ENCODE measurements at regions not wholly inside any gene's neighbourhood (a gene's known extent, or its start where the extent isn't known, plus 50 kb on each side); places are given as distances from the start of the nearest gene placed in this dataset.

DNA sequence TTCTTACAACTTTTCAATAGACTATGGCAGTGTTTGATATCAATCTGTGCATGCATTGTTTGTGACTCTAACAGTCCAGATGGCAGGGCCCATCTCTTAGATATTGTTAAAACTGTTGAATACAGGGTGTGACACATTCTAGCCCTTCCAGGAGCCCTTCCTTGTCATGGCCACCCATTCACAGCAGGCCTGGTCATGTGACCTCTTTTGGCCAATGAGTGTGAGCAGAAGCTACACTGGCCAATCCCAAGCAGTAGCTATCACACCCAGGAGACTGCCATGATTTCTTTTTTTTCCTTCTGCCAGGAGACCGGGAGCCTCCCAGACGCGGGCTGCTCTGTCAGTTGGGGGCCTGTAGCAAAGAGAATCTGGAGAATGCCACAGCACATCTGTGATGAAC lies 655.4 kb upstream of the MKI67 start:
- Histone ChIP-seq H3K27ac (ENCODE audit: low read depth in 2 of 2, low read length in 1 of 2) (no peak overlapping the region), H3F3A (replicated peaks; ENCODE audit: insufficient read depth) (no peaks in the 10 kb centered on the region), H4K20me1 (ENCODE audit: insufficient read depth) (no peaks in the 10 kb centered on the region), H3K9ac (no peak overlapping the region), H3K4me2 (no peak overlapping the region), H3K4me1 (ENCODE audit: control insufficient read depth in 1 of 2, insufficient read depth in 2 of 2, low read depth in 1 of 2, low read length in 1 of 2) (no peaks in the 10 kb centered on the region), H3K79me2 (ENCODE audit: insufficient read depth) (no peaks in the 10 kb centered on the region), H3K9me2 (no peaks in the 10 kb centered on the region), H2AFZ (ENCODE audit: low read depth) (no peak overlapping the region), H3K27me3 (ENCODE audit: insufficient read depth) (no peaks in the 10 kb centered on the region), H3K9me3 (peaks cover 10% of the 10 kb centered on the region), H3K4me3 (ENCODE audit: low read depth in 2 of 2, low read length in 1 of 2) (no peak overlapping the region), H3K36me3 (replicated peaks in 1 of 2; ENCODE audit: control insufficient read depth in 1 of 2, insufficient read depth in 2 of 2, low read length in 1 of 2) (no peaks in the 10 kb centered on the region)
- DNase-seq, result no peak
- WGBS (ENCODE audit: low lambda C conversion rate), result 38% methylated on average over 3 of the region's 3 CpGs
- ChIA-PET CTCF (no interaction called here), POLR2A (no interaction called here)
- TF ChIP-seq YY1 (IDR thresholded peaks at IDR 0.05; ENCODE audit: low read depth) (no peak), IRF3 (IDR thresholded peaks at IDR 0.05; ENCODE audit: low read depth, low read length) (no peak), MXI1 (IDR thresholded peaks at IDR 0.05; ENCODE audit: low read depth, low read length) (no peak), SMC3 (IDR thresholded peaks at IDR 0.05; ENCODE audit: low read depth, low read length) (no peak), TEAD4 (IDR thresholded peaks at IDR 0.05; ENCODE audit: borderline replicate concordance, insufficient read depth) (no peak)
- TF ChIP-seq, protein P1, sequence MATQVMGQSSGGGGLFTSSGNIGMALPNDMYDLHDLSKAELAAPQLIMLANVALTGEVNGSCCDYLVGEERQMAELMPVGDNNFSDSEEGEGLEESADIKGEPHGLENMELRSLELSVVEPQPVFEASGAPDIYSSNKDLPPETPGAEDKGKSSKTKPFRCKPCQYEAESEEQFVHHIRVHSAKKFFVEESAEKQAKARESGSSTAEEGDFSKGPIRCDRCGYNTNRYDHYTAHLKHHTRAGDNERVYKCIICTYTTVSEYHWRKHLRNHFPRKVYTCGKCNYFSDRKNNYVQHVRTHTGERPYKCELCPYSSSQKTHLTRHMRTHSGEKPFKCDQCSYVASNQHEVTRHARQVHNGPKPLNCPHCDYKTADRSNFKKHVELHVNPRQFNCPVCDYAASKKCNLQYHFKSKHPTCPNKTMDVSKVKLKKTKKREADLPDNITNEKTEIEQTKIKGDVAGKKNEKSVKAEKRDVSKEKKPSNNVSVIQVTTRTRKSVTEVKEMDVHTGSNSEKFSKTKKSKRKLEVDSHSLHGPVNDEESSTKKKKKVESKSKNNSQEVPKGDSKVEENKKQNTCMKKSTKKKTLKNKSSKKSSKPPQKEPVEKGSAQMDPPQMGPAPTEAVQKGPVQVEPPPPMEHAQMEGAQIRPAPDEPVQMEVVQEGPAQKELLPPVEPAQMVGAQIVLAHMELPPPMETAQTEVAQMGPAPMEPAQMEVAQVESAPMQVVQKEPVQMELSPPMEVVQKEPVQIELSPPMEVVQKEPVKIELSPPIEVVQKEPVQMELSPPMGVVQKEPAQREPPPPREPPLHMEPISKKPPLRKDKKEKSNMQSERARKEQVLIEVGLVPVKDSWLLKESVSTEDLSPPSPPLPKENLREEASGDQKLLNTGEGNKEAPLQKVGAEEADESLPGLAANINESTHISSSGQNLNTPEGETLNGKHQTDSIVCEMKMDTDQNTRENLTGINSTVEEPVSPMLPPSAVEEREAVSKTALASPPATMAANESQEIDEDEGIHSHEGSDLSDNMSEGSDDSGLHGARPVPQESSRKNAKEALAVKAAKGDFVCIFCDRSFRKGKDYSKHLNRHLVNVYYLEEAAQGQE (IDR thresholded peaks at IDR 0.05; ENCODE audit: low read depth, low read length), result no peak
- TF ChIP-seq, protein P2, sequence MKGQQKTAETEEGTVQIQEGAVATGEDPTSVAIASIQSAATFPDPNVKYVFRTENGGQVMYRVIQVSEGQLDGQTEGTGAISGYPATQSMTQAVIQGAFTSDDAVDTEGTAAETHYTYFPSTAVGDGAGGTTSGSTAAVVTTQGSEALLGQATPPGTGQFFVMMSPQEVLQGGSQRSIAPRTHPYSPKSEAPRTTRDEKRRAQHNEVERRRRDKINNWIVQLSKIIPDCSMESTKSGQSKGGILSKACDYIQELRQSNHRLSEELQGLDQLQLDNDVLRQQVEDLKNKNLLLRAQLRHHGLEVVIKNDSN (IDR thresholded peaks at IDR 0.05; ENCODE audit: borderline replicate concordance, low read depth), result no peak
- TF ChIP-seq, protein P3, sequence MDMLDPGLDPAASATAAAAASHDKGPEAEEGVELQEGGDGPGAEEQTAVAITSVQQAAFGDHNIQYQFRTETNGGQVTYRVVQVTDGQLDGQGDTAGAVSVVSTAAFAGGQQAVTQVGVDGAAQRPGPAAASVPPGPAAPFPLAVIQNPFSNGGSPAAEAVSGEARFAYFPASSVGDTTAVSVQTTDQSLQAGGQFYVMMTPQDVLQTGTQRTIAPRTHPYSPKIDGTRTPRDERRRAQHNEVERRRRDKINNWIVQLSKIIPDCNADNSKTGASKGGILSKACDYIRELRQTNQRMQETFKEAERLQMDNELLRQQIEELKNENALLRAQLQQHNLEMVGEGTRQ (IDR thresholded peaks at IDR 0.05; ENCODE audit: borderline replicate concordance, low read depth, low read length), result no peak

DNA sequence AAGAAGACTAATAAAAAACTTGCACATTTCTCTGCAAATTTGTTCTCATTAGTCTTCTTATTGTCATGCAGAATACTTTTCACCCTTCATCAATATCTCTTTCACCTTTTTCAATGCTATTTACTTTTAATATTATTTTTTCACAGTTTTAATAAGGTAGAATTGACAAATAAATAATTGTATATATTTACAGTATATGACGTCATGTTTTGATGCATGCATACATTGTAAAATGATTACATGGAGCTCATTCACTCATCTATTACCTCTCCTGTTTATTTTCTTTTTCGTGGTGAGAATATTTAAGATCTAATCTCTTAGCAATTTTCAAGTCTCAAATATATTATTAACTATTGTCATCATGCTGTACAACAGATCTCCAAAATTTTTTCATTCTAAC lies 658.2 kb upstream of the MKI67 start:
- no peaks in the 10 kb centered on the region for H3K9me2 ChIP-seq
- no peak overlapping the region for H3K4me2 ChIP-seq
- no peaks in the 10 kb centered on the region for H3K27me3 ChIP-seq (ENCODE audit: insufficient read depth)
- H3K9ac ChIP-seq, result no peak overlapping the region
- CTCF ChIA-PET, result no interaction called here
- no peaks in the 10 kb centered on the region for H4K20me1 ChIP-seq (ENCODE audit: insufficient read depth)
- H3K36me3 ChIP-seq (replicated peaks in 1 of 2; ENCODE audit: control insufficient read depth in 1 of 2, insufficient read depth in 2 of 2, low read length in 1 of 2), result no peaks in the 10 kb centered on the region
- H3K9me3 ChIP-seq, result peaks cover 10% of the 10 kb centered on the region
- no peak overlapping the region for H3K4me3 ChIP-seq (ENCODE audit: low read depth in 2 of 2, low read length in 1 of 2)
- WGBS (ENCODE audit: low lambda C conversion rate), result 17% methylated on average over 2 of the region's 2 CpGs
- H2AFZ ChIP-seq (ENCODE audit: low read depth), result no peak overlapping the region
- no peaks in the 10 kb centered on the region for H3F3A ChIP-seq (replicated peaks; ENCODE audit: insufficient read depth)
- POLR2A ChIA-PET, result no interaction called here
- no peak for TF ChIP-seq MXI1 (IDR thresholded peaks at IDR 0.05; ENCODE audit: low read depth, low read length)
- no peak for TF ChIP-seq FOXJ3 (CRISPR knock-in tag; IDR thresholded peaks at IDR 0.05)
- TF ChIP-seq CHD2 (IDR thresholded peaks at IDR 0.05; ENCODE audit: low read length, partially characterized antibody), result no peak
- no peak for TF ChIP-seq SMC3 (IDR thresholded peaks at IDR 0.05; ENCODE audit: low read depth, low read length)
- no peak for TF ChIP-seq MAX (IDR thresholded peaks at IDR 0.05; ENCODE audit: low read depth)
- TF ChIP-seq TCF12 (IDR thresholded peaks at IDR 0.05), result no peak
- no peak overlapping the region for H3K27ac ChIP-seq (ENCODE audit: low read depth in 2 of 2, low read length in 1 of 2)
- H3K4me1 ChIP-seq (ENCODE audit: control insufficient read depth in 1 of 2, insufficient read depth in 2 of 2, low read depth in 1 of 2, low read length in 1 of 2), result no peaks in the 10 kb centered on the region
- H3K79me2 ChIP-seq (ENCODE audit: insufficient read depth), result no peaks in the 10 kb centered on the region
- no peak for DNase-seq
